HepG2 (cell line): ENCODE measurements at regions not wholly inside any gene's neighbourhood (a gene's known extent, or its start where the extent isn't known, plus 50 kb on each side); places are given as distances from the start of the nearest gene placed in this dataset.

ENCODE experiments used
- BHLHE40 ChIP-seq: IDR thresholded peaks from 2 replicates; pipeline ENCODE4 v1.6.1; 2011; ENCODE audit warnings: low read length, improper control_type of control experiment
- CBX5 ChIP-seq: sonication (generic); formaldehyde crosslinking; IDR thresholded peaks from 2 replicates; pipeline ENCODE4 v1.4.0; 2020; ENCODE audit warnings: missing genetic modification reagents, borderline replicate concordance
- ETV5 ChIP-seq: IDR thresholded peaks from 2 replicates; pipeline ENCODE4 v1.6.1; 2018; ENCODE audit warnings: missing biosample characterization, missing genetic modification reagents, inconsistent platforms, borderline replicate concordance
- EZH2 ChIP-seq: conservative IDR thresholded peaks from 2 replicates; pipeline ENCODE4 v1.6.1; 2012; ENCODE audit warnings: mild to moderate bottlenecking, low read depth, low read length, moderate library complexity
- HNF4G ChIP-seq, 2 experiments: sonication (generic) in 1 of 2; formaldehyde crosslinking in 1 of 2; IDR thresholded peaks; 2 replicates each; pipeline versions ENCODE4 v1.4.0 to v1.6.1; 2011 to 2020; ENCODE audit warnings: borderline replicate concordance in 2 of 2, low read depth in 2 of 2, mild to moderate bottlenecking in 2 of 2, low read length in 1 of 2, missing genetic modification reagents in 1 of 2, moderate library complexity in 1 of 2
- SNRNP70 ChIP-seq: fragments of 200-400 bp; formaldehyde crosslinking; IDR thresholded peaks from 2 replicates; pipeline ENCODE4 v1.6.1; 2017; ENCODE audit warnings: mild to moderate bottlenecking, low read depth, low read length, moderate library complexity
- SP1 ChIP-seq, 2 experiments: fragments of 450-650 bp in 1 of 2; sonication (generic) in 1 of 2; formaldehyde crosslinking in 1 of 2; IDR thresholded peaks; 2 replicates each; pipeline versions ENCODE4 v1.4.0 to v1.6.1; 2016 to 2020; ENCODE audit warnings: missing genetic modification reagents in 1 of 2
- SRF ChIP-seq: IDR thresholded peaks from 2 replicates; pipeline ENCODE4 v1.6.1; 2011; ENCODE audit warnings: mild to moderate bottlenecking, low read depth, low read length, moderate library complexity
- ZNF670 ChIP-seq: sonication (generic); formaldehyde crosslinking; IDR thresholded peaks from 2 replicates; pipeline ENCODE4 v1.8.0; 2022; ENCODE audit warnings: mild to moderate bottlenecking, missing genetic modification reagents, borderline replicate concordance
- TF ChIP-seq, protein P1 (sequence below): sonication (generic); formaldehyde crosslinking; IDR thresholded peaks from 2 replicates; pipeline ENCODE4 v1.5.0; 2020; ENCODE audit warnings: mild to moderate bottlenecking, missing genetic modification reagents, moderate library complexity

GRCh38 chr1:2879026-2879425, 77.5 kb upstream of the TTC34 start:
- TF ChIP-seq ETV5 (CRISPR knock-in tag): no peak
- no peak for TF ChIP-seq SRF
- TF ChIP-seq SP1 (IDR thresholded peaks at IDR 0.05): no peak
- TF ChIP-seq SP1 (CRISPR knock-in tag; IDR thresholded peaks at IDR 0.05): no peak
- TF ChIP-seq CBX5: no peak
- TF ChIP-seq EZH2: 0 out of 2 replicates have a peak, but pooled peaks have one; percentile 31
- TF ChIP-seq SNRNP70: no peak
- no peak for TF ChIP-seq ZNF670
- no peak for TF ChIP-seq HNF4G (IDR thresholded peaks at IDR 0.05; ENCODE audit: borderline replicate concordance, low read depth, low read length)
- TF ChIP-seq HNF4G (CRISPR knock-in tag; IDR thresholded peaks at IDR 0.05; ENCODE audit: borderline replicate concordance, low read depth): no peak
- TF ChIP-seq BHLHE40: no peak
- TF ChIP-seq, protein P1, sequence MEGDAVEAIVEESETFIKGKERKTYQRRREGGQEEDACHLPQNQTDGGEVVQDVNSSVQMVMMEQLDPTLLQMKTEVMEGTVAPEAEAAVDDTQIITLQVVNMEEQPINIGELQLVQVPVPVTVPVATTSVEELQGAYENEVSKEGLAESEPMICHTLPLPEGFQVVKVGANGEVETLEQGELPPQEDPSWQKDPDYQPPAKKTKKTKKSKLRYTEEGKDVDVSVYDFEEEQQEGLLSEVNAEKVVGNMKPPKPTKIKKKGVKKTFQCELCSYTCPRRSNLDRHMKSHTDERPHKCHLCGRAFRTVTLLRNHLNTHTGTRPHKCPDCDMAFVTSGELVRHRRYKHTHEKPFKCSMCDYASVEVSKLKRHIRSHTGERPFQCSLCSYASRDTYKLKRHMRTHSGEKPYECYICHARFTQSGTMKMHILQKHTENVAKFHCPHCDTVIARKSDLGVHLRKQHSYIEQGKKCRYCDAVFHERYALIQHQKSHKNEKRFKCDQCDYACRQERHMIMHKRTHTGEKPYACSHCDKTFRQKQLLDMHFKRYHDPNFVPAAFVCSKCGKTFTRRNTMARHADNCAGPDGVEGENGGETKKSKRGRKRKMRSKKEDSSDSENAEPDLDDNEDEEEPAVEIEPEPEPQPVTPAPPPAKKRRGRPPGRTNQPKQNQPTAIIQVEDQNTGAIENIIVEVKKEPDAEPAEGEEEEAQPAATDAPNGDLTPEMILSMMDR (CRISPR knock-in tag): no peak
